Kidney epithelial cell (primary cell): ENCODE measurements at regions not wholly inside any gene's neighbourhood (a gene's known extent, or its start where the extent isn't known, plus 50 kb on each side); places are given as distances from the start of the nearest gene placed in this dataset.

Source experiments
- DNase-seq: peaks from one replicate; pipeline ENCODE4 v3.0.0-alpha.2; 2010; ENCODE audit warnings: low read depth
- H3K27me3 ChIP-seq: 2 replicates; pipeline ENCODE4 v1.6.0; 2011; ENCODE audit warnings: low read length; ENCODE audit not compliant: control insufficient read depth, insufficient read depth
- H3K36me3 ChIP-seq: 2 replicates; pipeline ENCODE4 v1.5.1; 2011; ENCODE audit warnings: low read length; ENCODE audit not compliant: control insufficient read depth, insufficient read depth
- H3K4me3 ChIP-seq: 2 replicates; pipeline ENCODE4 v1.5.1; 2011; ENCODE audit warnings: low read depth, mild to moderate bottlenecking, control low read depth, low read length
- TF ChIP-seq, protein P1 (sequence below): IDR thresholded peaks from 2 replicates; pipeline ENCODE4 v1.5.1; 2011; ENCODE audit warnings: mild to moderate bottlenecking, moderate library complexity, low read length, control low read depth, inconsistent platforms; ENCODE audit not compliant: insufficient read depth, poor library complexity, severe bottlenecking

- Histone ChIP-seq H3K27me3 (no peaks in the 10 kb centered on the region), H3K4me3 (no peak overlapping the region), H3K36me3 (no peaks in the 10 kb centered on the region)
- TF ChIP-seq, protein P1, sequence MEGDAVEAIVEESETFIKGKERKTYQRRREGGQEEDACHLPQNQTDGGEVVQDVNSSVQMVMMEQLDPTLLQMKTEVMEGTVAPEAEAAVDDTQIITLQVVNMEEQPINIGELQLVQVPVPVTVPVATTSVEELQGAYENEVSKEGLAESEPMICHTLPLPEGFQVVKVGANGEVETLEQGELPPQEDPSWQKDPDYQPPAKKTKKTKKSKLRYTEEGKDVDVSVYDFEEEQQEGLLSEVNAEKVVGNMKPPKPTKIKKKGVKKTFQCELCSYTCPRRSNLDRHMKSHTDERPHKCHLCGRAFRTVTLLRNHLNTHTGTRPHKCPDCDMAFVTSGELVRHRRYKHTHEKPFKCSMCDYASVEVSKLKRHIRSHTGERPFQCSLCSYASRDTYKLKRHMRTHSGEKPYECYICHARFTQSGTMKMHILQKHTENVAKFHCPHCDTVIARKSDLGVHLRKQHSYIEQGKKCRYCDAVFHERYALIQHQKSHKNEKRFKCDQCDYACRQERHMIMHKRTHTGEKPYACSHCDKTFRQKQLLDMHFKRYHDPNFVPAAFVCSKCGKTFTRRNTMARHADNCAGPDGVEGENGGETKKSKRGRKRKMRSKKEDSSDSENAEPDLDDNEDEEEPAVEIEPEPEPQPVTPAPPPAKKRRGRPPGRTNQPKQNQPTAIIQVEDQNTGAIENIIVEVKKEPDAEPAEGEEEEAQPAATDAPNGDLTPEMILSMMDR: no peak
- no peak for DNase-seq
Measured at GRCh38 chr16:64780445-64780844, 341.4 kb downstream of the CDH11 start.

- no peak for DNase-seq
- TF ChIP-seq, protein P1: no peak
Measured at GRCh38 chr16:64778777-64779176, 343.1 kb downstream of the CDH11 start.

DNA sequence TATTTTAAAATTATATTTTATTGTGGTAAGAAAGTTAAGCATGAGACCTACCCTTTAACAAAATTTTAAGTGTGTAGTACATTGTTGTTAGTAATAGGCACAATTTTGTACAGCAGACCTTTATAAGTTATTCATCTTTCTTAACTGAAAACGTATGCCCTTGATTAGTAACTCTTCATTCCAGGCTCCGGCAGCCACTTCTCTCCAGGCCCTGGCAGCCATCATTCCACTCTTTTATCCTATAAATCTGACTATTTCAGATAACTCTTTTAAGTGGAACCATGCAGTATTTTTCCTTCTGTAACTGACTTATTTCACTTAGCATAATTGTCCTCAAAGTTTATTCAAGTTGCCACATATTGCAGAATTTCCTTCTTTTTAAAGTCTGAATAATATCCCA, 348.2 kb downstream of the CDH11 start:
- Histone ChIP-seq H3K36me3 (no peaks in the 10 kb centered on the region), H3K4me3 (no peak overlapping the region), H3K27me3 (no peaks in the 10 kb centered on the region)
- no peak for DNase-seq
- TF ChIP-seq, protein P1: no peak

More at GRCh38 chr16:64778777-64779176, 343.1 kb downstream of the CDH11 start:
- Histone ChIP-seq H3K27me3 (no peaks in the 10 kb centered on the region), H3K36me3 (no peaks in the 10 kb centered on the region), H3K4me3 (no peak overlapping the region)

- Histone ChIP-seq H3K27me3 (no peaks in the 10 kb centered on the region), H3K4me3 (no peak overlapping the region), H3K36me3 (no peaks in the 10 kb centered on the region)
- TF ChIP-seq, protein P1: no peak
- no peak for DNase-seq
Measured at GRCh38 chr16:64773184-64773583, 348.7 kb downstream of the CDH11 start.

- no peak for DNase-seq
- H3K36me3 ChIP-seq: no peaks in the 10 kb centered on the region
- TF ChIP-seq, protein P1: no peak
- no peak overlapping the region for H3K4me3 ChIP-seq
- no peaks in the 10 kb centered on the region for H3K27me3 ChIP-seq
Measured at GRCh38 chr16:64771273-64771672, 350.6 kb downstream of the CDH11 start.

DNA sequence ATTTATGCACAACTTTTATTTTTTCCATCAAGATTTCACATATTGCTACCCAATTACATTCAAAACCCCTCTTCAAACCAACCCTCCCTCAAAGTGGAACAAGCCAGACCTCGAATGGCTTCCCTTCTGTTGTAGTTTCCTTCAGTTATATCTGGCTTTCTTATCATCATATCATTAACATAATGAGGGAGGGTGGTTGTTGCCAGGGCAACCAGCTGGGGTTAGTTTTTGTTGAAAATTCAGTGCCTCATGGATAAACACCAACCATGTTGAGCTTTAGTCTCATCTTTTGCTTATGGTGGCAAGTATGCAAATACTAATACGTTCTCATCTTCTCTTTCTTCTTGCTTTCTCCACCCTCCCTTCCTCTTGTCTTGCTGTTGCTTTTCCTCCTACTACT, 359.7 kb downstream of the CDH11 start:
- TF ChIP-seq, protein P1: no peak
- Histone ChIP-seq H3K27me3 (no peaks in the 10 kb centered on the region), H3K4me3 (no peak overlapping the region), H3K36me3 (no peaks in the 10 kb centered on the region)
- no peak for DNase-seq
